Daoy (cell line): ENCODE measurements at regions not wholly inside any gene's neighbourhood (a gene's known extent, or its start where the extent isn't known, plus 50 kb on each side); places are given as distances from the start of the nearest gene placed in this dataset.
A peak's percentile ranks its signal among the peaks of the same experiment; 100 is the strongest.

ENCODE experiments used
- DNase-seq: peaks from one replicate; pipeline ENCODE4 v3.0.0-alpha.2; 2015; ENCODE audit warnings: low read depth

DNA sequence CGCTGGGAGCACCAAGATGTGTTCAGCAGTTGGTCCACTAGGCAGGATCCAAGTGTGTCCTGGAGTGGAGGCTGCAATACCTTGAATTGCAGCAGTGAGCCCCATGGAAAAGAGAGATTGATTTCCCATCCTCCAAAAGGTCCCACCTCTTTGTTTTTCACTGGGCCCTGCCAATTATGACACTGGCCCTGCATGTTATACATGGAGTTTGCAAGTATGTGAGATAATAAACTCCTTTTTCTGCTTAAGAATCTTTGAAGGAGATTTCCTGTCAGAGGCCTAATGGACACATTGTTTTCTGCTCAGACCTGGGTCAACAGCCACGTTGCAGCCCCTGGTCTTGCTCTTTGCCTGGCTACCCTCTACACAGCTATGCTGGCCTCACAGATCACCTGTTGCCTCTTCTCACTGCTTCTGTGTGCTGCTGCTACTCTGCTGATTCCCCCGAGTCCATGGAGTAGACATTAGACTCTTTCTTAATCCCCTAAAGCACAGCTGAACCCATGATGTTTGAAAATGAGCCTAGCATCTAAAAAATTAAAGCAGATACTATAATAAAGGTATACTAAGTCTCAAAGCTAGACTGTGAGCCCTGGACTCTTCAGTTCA lies 341.9 kb upstream of the CDH11 start:
- DNase-seq: no peak

DNA sequence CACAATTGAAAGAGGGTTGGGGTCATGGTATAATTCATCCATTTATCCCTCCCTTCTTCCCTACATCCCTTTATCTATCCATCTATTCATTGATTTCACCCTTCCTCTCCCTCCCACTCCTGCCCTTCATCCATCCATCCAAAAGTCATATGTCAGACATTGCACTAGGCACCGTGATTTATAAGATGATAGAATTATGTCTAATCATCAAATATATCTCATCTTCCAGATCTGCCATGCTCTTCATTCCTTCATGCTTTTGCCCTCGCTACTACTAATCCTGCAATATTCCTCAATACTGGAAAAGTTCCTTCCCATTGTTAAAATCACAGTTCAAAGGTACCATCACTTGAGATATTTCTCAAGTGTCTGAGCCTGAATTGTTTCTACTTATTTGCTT lies 335.2 kb upstream of the CDH11 start:
- no peak for DNase-seq

DNA sequence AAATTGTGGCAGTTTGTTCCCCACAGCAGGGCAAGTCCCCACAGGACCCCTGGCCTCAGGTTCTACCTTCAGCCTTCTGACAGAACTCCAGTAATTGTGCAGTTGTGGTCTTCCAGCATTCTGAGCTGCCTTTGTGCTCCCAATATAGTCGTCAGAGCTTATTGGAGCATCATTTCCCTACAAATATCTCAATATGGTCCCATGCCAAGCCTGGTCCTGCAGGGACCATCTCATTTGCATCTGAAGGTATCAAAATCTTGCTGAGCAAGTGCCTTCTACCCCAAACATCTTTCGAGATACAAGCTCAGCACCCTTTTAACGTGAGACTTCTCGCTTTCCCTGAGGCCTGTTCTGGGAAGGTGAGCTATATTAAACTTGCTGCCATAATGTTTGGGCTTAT lies 333.9 kb upstream of the CDH11 start:
- DNase-seq: no peak

DNA sequence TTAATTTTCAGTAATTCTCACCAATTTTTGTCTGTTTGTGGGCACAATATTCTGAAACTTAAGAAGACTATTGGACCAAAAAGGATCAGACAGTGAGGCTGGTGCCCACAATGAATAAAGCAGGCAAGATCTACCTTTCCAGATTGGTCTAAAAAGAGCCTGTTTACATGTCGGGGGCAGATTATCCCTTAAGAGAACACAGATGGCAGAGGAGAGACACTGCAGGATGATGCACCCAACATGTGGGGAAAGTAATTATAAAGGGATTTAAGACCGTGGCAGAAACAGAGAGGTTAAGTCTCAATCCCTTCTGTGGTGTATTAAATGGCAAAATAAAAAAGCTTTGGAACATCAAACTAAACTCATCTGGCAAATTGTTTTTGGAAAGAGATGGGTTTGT lies 331.8 kb upstream of the CDH11 start:
- no peak for DNase-seq

DNA sequence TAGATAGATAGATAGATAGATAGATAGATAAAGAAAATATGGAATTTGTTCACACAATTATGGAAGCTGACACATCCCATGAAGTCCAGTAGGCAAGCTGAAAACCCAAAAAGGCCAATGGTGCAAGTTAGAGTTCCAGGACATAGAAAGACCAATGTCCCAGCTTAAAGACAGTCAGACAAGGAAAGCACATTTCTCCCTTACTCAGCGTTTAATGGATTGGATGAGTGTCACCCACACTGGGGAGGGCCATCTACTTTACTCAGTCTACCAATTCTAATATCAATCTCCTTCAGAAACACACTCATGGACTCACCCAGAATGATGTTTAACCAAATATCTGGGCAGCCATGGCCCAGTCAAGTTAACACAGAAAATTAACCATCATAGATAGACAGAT lies 327.7 kb upstream of the CDH11 start:
- no peak for DNase-seq

DNA sequence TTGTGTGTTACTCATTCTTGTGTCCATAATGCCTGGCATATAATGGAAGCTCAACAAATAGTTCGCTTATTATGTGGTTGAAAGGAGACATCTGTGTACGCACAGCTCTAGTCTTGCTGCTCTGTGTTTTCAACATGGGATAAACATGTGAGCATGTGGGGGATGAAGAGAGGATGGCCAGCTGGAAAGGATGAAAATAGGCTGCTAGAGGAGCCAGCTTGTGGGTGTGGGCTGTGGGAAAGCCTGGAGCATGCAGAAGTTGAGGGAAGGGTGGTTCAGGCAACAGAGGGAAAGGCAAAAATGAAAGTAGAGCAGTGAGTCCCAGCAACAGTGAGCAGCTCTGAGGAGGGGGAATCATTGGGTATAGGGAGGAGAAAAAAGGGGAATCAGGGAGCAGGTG lies 324.6 kb upstream of the CDH11 start:
- no peak for DNase-seq

DNA sequence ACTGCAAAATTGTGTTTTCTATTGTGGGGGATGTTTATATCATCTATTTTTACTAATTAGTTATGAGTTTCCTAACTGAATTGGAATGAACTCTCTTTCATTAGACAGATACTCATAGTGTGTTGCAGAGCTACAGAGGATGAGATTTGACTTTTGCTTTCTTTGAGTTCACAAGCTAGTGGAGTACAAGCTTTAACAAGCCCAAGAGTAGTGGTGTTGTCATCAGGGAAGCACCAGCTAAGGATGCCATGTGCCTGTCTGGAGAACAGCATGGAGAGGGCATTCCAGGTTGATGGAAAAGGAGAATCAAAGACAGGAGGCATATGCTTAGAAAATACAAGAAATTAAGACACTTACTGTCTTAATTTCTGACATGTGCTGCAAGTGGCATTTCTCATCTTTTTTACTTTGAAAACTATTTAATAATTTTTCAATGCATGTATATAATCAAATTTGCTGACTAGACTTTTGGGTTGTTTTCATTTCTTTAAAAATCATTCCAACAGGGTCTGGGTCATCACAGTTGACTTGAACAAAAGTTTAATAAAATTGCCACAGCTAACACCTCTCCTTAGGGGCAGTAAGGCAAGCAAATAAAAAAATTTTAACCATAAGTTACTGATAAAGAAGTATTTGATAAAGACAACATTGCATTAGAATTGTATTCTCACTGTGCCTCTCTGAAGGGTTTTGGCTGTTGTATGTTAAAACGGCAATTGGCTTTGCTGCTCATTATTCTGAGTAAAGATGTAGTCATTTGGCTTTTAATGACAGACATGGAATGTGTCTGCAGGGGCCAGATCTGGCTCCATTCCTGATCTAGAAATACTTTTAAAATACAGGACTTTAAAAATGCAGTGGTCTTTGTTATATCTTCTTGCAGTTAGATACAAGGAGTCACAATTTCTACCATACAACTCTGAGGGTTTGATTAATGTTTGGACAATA lies 323.7 kb upstream of the CDH11 start:
- DNase-seq: no peak

DNA sequence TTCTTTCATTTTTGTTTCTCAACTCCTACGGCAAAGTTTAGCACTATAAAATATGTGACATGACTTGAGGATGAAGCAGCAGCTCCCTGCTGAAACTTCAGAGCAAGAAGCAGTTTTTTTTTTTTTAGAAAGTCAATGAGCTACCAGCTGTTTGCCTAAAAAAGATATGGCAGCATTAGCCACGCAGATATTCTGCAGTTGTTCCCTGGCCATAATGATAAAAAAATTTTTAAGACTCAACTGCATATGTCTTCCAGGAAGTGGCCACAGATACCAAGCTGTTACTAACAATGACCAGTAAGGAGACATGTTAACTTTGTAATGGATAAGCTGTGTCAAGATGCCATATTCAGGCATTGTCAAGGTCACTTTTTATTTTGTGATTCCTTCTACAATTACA lies 319.6 kb upstream of the CDH11 start:
- DNase-seq: no peak

DNA sequence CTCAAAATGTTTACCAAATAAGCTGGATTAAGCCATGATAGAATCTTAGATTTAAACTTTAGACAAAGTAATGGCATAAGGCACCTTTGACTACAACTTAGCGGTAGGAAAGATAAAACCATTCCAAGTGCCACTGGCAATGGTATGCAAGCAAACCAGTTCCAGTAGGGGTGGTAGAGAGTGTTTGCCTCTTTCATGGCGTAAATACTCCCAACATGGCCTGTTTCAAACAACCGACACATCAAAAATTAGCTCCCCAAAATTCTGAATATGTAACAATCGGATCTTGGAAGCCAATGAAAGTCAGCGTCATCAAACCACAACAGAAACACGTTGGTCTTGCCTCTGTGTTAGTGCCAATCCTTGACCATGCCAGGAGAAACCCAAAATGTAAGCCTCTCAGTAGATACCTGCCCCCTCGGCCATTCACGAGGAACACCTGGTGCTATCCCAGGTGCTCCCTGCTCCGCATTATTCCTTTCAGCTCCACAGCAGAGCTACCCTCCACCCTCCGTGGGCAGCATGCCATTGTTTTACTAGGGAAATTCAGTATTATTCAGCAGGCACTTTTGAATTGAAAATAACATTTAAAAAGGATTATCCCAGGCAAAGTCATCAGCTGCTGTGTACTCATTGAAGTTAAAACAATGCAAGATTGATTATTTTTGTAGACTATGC lies 307.8 kb upstream of the CDH11 start:
- no peak for DNase-seq

DNA sequence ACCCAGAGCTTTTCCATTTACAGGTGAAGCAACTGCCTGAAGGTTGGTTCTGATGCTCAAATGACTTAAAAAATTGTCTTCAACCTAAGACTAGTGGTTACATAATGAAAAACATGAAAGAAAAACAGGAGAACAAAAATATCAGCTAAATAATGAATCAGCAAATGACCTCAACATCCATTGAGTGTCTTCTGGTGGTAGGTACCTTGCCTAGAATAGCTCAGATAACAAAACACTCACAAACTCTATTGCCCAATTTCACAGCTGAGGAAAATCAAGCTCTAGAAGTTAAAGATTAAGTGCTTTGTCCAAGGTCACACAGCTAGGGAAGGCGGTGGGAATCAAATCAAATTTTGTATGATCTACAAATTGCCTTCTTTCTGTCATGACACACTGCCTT lies 304.6 kb upstream of the CDH11 start:
- DNase-seq: no peak

DNA sequence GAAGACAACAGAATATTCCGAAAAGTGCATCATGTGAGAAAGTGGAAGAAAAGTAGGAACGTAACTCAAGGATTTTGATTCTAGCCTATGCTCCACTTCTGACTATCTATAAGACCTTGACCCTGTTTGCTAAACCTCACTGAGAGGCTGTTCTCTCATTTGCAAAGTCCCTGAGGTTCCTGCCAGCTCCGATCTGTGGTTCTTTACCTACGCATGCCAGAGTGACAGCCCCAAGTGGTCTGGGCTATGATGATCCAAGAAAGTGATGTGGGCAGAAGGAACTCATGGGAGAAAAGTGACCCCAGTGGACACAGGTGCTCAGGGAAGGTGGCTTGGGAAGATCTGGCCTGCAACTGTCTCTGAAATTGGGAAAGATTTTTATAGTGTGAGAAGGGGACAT lies 301.1 kb upstream of the CDH11 start:
- no peak for DNase-seq

DNA sequence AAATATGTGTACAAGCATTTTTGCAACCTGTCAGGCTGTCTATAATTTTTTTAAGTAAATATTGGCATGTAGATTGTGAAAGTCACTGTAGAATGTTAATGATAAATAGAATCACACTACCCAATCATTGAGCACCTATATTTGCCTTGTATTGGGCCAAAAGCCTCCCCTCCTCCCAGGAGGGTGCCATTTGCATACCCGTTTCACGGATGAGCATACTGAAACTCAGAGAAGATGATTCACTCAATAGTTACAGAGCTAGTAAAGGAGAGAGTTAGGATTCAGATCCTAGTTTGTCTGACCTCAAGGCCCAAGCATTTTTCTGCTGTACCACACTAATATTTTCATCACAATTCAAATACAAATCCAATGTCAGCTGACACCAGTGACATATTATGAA lies 299.7 kb upstream of the CDH11 start:
- no peak for DNase-seq

DNA sequence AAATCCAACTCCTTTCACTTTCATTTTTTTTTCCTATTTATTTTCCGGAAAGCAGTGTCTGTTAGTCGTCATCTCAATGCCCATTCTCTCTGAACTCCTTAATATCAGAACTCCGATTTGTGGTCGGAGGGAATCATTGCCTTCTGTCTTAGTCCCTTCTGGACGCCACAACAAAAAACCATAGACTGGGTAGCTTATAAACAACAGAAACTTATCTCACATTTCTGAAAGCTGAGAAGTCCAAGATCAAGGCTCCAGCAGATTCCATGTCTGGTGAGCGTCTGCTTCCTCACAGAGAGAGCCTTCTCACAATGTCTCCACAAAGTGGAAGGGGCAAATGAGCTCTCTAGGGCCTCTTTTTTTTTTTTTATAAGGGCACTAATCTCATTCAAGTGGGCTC lies 296.6 kb upstream of the CDH11 start:
- DNase-seq: no peak

DNA sequence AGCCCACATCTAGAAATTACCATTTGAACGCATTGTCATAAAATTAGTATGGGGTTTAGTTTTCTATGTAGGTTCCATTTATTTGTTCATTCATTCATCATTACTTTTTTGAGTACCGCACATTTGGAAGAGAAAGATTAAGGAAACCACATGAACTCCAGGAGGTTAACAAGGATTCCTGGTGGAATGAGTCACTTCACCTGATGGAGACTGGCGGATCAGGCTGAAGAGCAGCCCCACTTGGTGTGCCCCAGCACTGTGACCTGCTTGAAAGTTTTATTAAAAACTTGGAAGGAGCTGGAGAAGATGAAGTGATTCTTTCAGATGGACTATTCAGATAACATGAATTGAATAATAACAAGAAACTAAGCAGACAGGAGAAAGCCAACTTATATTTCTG lies 293.6 kb upstream of the CDH11 start:
- DNase-seq: peak; percentile 79

DNA sequence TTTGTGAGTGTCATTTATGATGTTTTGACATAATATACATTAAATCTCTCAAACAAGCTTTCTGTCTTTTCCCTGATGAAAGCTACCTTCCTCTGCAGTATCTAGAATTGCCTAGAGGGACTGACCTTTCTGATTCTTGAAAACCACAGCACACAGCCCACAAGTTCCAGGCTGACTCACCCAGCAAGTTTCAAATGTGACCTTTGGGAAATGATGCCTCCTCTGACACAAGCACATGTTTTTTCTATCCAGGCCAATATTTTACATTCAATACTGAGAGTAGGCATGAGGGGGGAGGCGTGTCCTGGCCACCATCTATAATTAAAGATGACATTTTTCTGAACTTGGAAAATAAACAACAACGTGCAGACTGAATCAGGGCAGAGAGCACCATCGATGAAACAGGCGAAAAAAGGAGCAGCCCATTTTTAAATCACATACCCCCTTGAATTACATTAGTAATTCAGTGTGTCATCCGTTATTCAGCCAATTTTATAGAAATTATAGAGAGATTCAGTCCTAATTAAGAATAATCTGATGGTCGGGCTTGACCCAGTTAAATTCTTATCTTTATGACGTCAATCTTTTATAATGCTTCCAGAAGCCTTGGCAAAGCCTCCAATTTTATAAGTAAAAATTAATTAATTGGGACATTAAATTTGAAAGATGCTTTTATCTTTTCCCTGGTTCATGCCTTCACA lies 292.6 kb upstream of the CDH11 start:
- peak; percentile 89 for DNase-seq

DNA sequence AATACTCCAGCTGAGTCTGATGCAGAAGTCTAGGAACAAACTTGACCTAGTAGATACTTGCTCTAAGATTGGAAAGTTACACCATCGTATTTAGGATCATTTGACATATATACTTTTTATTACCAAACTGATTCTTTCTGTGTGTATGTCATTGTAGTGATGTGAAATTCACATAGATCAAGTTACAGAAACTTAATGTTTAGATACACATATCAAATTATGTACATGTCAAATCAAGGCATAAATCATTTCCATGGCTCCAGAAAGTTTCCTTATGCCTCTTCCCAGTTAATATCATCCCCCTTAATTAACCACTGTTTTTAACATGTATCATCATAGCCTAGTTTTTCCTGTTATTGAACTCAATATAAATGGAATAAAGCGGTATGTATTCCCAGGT lies 292.0 kb upstream of the CDH11 start:
- DNase-seq: no peak

DNA sequence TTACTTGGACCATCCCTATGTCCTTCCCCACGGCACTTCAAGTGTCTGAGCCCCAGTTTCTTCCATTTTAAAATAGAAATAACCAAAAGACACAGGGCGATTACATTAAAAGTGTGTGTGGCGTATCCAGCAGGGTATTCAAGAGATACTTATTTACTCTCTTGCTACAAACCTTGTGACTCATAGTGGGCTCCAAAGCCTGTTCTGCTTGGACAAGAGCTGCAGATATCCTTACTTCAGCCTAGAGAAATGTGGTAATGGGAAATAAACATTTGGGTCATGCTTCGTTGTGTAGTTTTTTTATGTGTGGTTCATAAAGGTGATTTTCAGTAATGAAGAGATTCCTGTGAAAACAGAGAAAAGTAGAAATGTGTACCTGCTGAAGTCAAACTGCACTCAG lies 288.9 kb upstream of the CDH11 start:
- DNase-seq: peak; percentile 51

DNA sequence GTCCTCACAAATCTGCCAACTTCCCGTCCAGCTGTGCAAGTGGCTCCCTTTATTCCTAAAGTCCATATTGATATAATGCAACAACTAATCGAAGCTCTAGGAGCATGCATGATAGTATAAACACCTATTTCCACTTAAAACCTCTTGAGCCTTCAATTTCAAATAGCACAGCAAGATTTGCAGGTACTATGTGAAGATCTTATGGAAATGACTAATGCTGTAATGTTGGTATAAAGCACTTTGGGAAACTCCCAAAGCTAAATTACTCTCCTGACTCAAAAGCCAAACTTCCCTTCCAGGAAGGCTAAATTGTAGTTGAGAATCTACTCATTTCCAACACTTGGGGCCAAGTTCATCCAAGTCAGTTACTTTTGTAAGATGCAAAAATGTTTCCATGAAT lies 287.6 kb upstream of the CDH11 start:
- DNase-seq: peak; percentile 58

DNA sequence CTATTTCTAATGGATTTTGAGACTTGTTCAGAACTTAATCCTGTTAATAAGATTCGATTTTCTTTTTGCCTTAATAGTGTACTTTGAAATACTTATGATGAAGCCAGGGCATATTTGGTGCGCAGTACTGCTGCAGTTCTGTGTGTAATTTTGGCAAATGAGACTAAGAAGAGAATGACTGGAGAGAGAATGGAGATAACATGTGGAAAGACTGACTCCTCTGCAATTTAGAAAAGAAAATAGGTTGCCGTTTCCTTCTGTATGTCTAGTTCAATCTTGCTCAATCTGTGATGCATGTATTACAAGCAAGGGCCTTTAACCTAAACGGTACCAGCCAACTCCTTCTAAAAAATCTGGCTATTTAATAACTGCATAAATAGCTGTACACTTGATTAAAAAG lies 285.1 kb upstream of the CDH11 start:
- no peak for DNase-seq

DNA sequence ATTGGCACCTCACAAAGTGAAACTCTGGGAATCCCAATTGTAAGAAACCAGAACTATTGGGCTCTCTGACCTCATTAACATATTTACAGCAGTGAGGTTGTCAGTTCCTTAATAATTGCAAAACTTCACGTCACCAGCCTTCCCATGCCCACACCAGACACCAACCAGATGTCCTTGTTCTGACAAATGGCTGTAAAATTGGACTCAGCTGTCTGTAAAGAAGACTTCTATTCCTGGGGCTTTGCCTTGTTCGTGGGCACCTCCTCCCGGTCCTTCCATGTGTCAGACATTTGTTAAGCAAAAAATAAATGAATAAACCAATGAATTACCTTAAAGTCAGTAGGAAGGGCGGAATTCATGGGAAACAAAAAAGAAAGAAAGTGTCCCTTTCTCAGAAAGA lies 284.3 kb upstream of the CDH11 start:
- no peak for DNase-seq

DNA sequence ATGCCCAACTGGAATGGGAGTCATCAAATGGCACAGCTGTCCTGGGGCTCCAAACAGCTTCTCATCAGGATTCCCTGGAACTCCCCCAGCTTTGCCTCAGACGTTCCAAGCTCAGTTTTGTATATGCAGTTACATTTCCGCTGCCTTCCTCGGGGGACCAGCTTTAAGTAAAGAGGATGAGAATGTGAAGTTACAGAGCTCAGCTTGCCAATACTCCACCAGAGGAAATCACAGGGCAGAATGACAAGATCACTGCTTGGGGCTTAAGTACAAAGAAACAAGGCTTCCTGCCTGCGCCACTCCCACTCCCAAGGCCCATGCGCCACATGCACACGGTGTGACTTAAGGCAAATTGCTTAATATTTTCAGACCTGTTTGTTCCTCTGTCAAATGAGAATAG lies 272.4 kb upstream of the CDH11 start:
- no peak for DNase-seq

DNA sequence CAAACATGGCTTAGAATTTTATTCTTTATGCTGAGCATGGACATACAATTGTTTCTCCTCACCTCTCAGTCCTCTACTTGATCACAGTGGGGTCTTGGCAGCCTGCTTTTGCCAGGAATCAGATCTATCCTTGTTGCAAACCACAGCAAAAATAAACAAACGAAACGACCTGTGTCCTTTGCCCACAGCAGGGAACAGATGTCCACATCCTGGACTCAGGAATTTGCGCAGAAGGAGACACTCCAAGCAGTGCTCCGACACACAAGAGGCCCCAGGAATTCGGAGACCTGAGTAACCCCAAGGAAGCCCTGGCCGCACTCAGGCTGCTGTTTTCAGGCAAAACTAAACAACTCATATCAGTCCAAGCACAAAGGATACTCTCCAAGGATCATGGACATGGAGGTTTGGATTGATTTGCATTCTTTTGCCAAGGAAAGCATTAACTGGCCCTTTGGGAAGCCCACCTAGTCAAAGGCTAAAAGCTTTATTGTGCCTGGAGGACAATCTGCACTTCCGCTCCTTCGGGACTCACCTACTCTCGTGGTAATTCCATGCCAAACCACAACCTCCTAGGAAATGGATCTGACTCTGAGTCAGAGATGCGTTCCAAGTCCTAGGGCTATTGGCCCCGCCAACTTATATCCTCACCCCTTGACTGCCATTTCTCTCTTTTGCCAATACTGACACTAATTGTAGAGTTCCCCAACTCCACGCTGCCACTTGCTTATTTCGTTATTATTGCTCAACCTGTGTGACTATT lies 271.1 kb upstream of the CDH11 start:
- peak; percentile 82 for DNase-seq
